ENCODE measurements at regions not wholly inside any gene's neighbourhood (a gene's known extent, or its start where the extent isn't known, plus 50 kb on each side); places are given as distances from the start of the nearest gene placed in this dataset.

DNA sequence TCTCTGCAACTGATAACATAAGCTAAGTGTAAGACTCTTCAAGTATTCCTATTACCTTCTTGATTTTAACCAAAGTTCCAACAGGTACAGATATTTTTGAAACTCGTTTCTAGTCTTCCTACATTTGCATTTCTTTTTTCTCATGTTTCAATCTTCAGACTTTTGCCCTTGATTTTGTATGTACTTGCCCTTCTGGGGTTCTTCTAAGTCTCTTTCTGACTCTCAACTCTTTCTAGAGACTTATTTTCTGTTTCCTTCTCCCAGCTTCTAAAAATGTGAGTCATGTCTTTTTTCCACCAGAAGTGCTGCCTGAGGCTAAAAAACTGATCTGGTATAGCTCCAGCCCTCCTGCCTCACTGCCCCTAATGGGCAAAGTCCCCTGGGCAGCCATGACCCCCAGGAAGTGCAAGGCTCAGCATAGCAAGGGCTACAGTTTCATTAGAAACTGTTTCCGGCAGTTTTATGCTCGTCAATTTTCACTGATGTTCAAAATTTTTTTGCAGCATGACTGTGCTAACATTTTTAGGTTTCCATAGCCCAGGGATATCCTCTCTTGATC lies 265.9 kb downstream of the SEC16B start:
- TF ChIP-seq, protein P1, sequence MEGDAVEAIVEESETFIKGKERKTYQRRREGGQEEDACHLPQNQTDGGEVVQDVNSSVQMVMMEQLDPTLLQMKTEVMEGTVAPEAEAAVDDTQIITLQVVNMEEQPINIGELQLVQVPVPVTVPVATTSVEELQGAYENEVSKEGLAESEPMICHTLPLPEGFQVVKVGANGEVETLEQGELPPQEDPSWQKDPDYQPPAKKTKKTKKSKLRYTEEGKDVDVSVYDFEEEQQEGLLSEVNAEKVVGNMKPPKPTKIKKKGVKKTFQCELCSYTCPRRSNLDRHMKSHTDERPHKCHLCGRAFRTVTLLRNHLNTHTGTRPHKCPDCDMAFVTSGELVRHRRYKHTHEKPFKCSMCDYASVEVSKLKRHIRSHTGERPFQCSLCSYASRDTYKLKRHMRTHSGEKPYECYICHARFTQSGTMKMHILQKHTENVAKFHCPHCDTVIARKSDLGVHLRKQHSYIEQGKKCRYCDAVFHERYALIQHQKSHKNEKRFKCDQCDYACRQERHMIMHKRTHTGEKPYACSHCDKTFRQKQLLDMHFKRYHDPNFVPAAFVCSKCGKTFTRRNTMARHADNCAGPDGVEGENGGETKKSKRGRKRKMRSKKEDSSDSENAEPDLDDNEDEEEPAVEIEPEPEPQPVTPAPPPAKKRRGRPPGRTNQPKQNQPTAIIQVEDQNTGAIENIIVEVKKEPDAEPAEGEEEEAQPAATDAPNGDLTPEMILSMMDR (IDR thresholded peaks at IDR 0.05) = no peak
- no peak for TF ChIP-seq POLR2A (IDR thresholded peaks at IDR 0.05)
- TF ChIP-seq POLR2AphosphoS5 (IDR thresholded peaks at IDR 0.05; ENCODE audit: insufficient read depth in 1 of 2, low read depth in 1 of 2) = no peak
